Neural cell (in vitro differentiated cells): ENCODE measurements at regions not wholly inside any gene's neighbourhood (a gene's known extent, or its start where the extent isn't known, plus 50 kb on each side); places are given as distances from the start of the nearest gene placed in this dataset.

Experiments used
- POLR2AphosphoS5 ChIP-seq: IDR thresholded peaks from 2 replicates; pipeline ENCODE4 v1.6.1; 2012
- RAD21 ChIP-seq: fragments of 450-650 bp; conservative IDR thresholded peaks from 2 replicates; pipeline ENCODE4 v1.6.1; 2014; ENCODE audit warnings: antibody characterized with exemption, mild to moderate bottlenecking, moderate library complexity
- TF ChIP-seq, protein P1 (sequence below): fragments of 450-650 bp; IDR thresholded peaks from 2 replicates; pipeline ENCODE4 v1.5.1; 2014; ENCODE audit warnings: antibody characterized with exemption, mild to moderate bottlenecking, moderate library complexity; ENCODE audit not compliant: poor library complexity, severe bottlenecking

DNA sequence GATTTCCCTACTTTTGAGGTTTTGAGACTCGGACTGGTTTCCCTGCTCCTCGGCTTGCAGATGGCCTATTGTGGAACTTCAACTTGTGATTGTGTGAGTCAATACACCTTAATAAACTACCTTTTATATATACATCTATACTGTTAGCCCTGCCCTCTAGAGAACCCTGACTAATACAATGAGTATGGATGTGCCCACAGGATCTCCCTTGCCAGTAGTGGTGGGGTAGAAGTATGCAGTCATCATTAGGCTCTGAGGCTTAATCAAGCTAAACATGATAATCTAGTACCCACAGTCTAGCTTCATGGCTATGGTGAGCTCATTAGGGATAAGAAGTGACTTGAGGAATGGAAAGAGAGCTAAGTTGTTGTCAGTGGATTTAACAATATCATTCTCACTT is 412.8 kb upstream of the PTGER4 start:
- no peak for TF ChIP-seq RAD21
- no peak for TF ChIP-seq POLR2AphosphoS5
- TF ChIP-seq, protein P1, sequence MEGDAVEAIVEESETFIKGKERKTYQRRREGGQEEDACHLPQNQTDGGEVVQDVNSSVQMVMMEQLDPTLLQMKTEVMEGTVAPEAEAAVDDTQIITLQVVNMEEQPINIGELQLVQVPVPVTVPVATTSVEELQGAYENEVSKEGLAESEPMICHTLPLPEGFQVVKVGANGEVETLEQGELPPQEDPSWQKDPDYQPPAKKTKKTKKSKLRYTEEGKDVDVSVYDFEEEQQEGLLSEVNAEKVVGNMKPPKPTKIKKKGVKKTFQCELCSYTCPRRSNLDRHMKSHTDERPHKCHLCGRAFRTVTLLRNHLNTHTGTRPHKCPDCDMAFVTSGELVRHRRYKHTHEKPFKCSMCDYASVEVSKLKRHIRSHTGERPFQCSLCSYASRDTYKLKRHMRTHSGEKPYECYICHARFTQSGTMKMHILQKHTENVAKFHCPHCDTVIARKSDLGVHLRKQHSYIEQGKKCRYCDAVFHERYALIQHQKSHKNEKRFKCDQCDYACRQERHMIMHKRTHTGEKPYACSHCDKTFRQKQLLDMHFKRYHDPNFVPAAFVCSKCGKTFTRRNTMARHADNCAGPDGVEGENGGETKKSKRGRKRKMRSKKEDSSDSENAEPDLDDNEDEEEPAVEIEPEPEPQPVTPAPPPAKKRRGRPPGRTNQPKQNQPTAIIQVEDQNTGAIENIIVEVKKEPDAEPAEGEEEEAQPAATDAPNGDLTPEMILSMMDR = no peak
